ENCODE measurements at regions not wholly inside any gene's neighbourhood (a gene's known extent, or its start where the extent isn't known, plus 50 kb on each side); places are given as distances from the start of the nearest gene placed in this dataset.
"Not testable (repeated sequence)": the region's sequence is repeated elsewhere in the genome, so short reads cannot be mapped to it uniquely, and the experiment has no call there.

DNA sequence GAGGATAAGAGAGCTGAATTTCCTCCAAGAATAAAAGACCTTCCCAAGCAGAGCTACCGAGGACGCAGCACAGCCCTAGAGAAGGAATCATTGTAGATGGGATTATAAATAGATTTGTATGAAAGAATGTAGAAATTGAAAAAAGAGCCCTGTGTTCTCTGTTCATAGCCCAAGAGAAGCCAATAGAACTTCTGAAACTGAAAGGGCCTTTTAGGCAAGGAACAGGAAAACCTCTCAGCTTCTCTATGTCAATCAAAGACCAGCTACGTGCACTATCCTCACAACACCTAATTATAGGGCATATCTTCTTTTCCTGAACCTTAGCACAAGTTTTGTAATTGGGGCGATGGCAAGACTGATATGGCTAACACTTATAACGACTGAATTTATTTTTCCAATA is 192.4 kb upstream of the RNPC3 start:
- POLR2A ChIA-PET, result no interaction called here
- CTCF ChIA-PET, result no interaction called here
- DNase-seq, result no peak
- peaks cover 3% of the 10 kb centered on the region for H3K9me3 Mint-ChIP-seq
- H3K4me3 Mint-ChIP-seq, result no peak overlapping the region
- no peaks in the 10 kb centered on the region for H3K36me3 Mint-ChIP-seq (ENCODE audit: low read depth)
- no peak overlapping the region for H3K27ac Mint-ChIP-seq
- no peaks in the 10 kb centered on the region for H3K4me1 Mint-ChIP-seq
- no peaks in the 10 kb centered on the region for H3K27me3 Mint-ChIP-seq

DNA sequence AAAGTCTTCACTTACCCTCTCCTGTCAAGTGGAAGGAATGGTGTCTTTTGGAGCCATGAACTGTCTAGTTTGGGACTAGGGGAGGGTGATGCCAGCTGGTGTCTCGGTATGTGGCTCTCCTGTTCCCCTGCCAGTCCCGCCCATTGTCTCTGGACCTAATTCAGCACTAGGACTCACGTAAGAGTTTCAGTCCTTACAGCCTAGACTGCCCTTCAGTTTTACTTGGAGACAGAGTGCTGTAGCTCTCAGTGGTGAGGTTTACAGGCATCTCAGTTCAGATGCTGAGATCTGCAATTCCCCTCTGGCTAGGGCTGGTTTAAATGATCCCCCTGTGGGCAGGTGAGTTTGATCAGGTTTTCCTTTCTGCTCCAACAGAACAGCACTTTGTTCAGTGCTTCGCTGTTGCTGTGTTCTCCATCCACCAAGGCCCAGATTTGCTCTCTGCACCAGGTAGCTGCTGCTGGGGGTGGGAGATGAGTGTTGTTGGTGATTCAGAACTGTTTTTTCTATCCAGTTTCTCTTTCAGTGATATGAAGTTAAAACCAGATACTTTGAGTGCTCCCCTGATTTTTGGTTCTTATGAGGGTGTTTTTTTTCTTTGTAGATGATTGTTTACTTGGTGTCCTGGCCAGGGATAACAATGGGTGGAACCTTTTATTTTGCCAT is 198.3 kb upstream of the RNPC3 start:
- Mint-ChIP-seq H3K9me3 (peaks cover 8% of the 10 kb centered on the region), H3K27me3 (no peaks in the 10 kb centered on the region), H3K4me3 (no peak overlapping the region), H3K27ac (no peak overlapping the region), H3K4me1 (no peaks in the 10 kb centered on the region), H3K36me3 (ENCODE audit: low read depth) (no peaks in the 10 kb centered on the region)
- no peak for DNase-seq
- ChIA-PET CTCF (no interaction called here), POLR2A (no interaction called here)

DNA sequence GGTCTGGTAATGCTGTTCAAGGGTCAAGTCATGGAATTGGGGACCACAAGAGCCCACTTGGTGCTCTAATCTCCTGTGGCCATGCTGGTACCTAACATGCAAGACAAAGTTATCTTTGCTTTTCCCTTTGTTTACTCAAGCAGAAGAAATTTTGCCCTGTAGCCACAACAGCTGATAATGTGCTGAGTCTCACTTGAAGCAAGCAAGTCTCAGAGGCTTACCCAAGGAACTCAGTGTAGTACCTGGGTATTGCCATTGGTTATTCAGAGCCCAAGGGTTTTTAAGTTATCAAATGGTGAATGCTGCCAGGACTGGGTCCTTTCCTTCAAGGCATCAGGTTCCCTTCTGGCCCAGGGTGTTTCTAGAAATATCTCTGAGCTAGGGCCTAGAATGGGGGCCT is 198.9 kb upstream of the RNPC3 start:
- CTCF ChIA-PET, result no interaction called here
- POLR2A ChIA-PET, result no interaction called here
- Mint-ChIP-seq H3K27ac (no peak overlapping the region), H3K4me3 (no peak overlapping the region), H3K9me3 (peaks cover 8% of the 10 kb centered on the region), H3K27me3 (no peaks in the 10 kb centered on the region), H3K4me1 (no peaks in the 10 kb centered on the region), H3K36me3 (ENCODE audit: low read depth) (no peaks in the 10 kb centered on the region)
- no peak for DNase-seq

DNA sequence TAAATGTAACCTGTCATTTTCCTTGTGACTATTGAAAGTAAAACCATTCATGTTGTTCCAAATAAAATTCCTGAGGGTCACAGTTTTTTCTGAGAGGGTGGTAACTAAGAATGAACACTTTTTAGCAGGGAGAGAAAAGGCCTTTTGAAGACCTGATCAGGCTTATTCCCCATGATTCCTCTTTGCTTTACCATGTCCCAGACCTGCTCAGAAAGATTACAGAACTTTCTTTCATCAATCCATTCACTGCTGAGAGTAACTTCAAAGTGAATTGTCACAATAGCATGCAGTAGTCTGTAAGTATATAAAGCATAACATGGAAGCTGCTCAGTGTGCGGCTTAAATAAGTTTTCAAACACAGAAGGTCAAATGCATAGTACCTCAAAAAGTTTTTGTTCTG is 201.5 kb upstream of the COL11A1 start:
- Mint-ChIP-seq H3K27ac (no peak overlapping the region), H3K27me3 (no peaks in the 10 kb centered on the region), H3K9me3 (no peaks in the 10 kb centered on the region), H3K4me3 (no peak overlapping the region), H3K36me3 (ENCODE audit: low read depth) (no peaks in the 10 kb centered on the region), H3K4me1 (no peaks in the 10 kb centered on the region)
- no peak for DNase-seq
- POLR2A ChIA-PET, result no interaction called here
- CTCF ChIA-PET, result no interaction called here

DNA sequence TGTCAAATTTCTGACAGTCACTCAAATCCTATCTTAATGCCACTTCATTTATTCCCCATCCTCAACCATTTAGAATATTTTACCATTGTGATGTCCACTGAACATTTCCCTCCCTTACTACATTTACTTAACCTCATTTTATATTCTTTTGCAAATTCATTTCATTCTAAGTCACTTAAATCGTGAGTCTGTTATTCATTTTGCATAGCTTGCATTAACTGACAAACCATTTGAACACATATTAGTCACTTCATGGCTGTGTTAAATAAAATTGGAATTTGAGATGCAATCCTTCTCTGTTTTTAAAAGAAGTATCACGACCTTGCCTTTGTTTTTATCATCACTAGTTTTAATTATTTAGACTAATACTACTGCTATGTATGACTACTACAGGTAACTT is 199.4 kb upstream of the COL11A1 start:
- POLR2A ChIA-PET, result no interaction called here
- no peaks in the 10 kb centered on the region for H3K36me3 Mint-ChIP-seq (ENCODE audit: low read depth)
- no peaks in the 10 kb centered on the region for H3K27me3 Mint-ChIP-seq
- H3K4me1 Mint-ChIP-seq, result no peaks in the 10 kb centered on the region
- no peaks in the 10 kb centered on the region for H3K9me3 Mint-ChIP-seq
- no peak overlapping the region for H3K27ac Mint-ChIP-seq
- DNase-seq, result no peak
- no peak overlapping the region for H3K4me3 Mint-ChIP-seq
- CTCF ChIA-PET, result no interaction called here

DNA sequence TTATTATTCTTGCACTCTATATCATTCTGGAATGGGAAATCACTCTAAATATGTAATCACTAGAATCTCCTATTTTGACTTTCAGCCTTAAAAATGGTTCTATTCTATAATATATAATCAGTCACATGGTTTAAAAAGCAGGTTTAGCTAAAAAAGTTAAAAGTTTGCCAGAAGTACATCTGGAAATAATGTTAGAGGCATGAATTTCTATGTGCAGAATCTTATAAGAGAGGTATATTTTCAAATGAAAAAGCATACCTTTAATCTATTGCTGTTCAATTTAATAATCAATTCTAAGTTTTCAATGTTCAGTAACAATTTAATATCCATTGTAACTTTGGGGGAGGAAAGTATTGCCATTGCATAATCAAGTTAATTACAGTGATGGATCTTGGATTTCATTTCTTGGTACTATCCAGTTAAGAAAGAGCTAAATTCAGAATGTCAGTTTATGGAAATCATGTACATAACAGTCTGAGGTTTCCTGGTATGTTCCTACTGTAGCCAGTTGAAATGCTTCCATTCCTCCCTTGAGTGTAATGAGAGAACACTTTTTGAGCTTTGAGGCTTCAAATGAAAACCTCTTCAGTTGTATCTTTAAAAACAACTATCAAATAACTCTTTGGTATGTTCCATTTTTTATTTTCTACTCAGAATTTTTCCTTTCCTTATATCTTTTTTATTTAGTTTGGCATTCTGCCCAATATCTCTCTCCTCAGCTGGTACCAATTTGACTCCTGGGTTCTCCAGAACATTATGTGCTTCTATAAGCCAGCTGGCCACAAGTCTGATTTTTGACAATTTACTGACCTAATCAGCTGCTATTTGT is 175.7 kb upstream of the COL11A1 start:
- H3K36me3 Mint-ChIP-seq (ENCODE audit: low read depth), result no peaks in the 10 kb centered on the region
- no peak overlapping the region for H3K27ac Mint-ChIP-seq
- no peak overlapping the region for H3K4me3 Mint-ChIP-seq
- H3K4me1 Mint-ChIP-seq, result no peaks in the 10 kb centered on the region
- no peak for DNase-seq
- H3K9me3 Mint-ChIP-seq, result no peaks in the 10 kb centered on the region
- CTCF ChIA-PET, result no interaction called here
- H3K27me3 Mint-ChIP-seq, result no peaks in the 10 kb centered on the region
- POLR2A ChIA-PET, result no interaction called here

DNA sequence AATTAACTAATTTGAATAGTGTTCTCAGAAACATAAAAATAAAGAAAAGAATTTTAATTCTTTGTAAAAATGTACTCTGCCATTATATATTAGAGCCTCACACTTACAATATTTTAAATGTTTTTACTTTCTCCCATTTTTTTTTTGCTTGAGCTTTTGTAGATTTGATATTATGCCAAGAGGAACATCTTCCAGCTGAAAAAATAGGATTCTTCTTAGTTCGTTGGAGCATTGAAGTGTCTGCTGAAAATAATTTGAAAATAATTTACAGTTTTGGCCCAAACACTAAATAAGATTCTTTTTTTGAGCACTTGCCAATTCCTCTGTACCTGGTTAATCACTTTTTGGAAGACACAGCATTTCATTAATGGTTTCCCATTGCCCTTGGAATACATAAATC is 175.0 kb upstream of the COL11A1 start:
- ChIA-PET CTCF (no interaction called here), POLR2A (no interaction called here)

DNA sequence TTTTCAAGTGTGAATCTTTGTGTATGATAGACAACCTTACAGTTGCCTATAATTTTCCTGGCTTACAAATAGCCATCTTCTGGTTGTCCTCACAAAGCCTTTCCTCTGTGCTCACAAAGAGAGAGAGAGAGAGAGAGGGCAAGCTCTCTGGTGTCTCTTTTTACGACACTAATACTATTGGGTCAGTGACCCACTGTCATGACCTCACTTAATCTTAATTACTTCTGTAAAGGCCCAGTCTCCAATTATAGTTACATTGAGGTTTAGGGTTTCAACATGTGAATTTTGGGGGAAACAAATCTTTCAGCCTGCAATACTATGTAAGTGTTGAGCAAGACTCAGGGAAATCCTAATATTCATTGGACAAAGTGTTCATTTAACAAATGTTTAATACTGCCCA is 167.4 kb upstream of the COL11A1 start:
- POLR2A ChIA-PET, result no interaction called here
- DNase-seq, result no peak

More for the DNA sequence above, 175.0 kb upstream of the COL11A1 start:
- Mint-ChIP-seq H3K4me3 (no peak overlapping the region), H3K27me3 (no peaks in the 10 kb centered on the region), H3K4me1 (no peaks in the 10 kb centered on the region), H3K36me3 (ENCODE audit: low read depth) (no peaks in the 10 kb centered on the region), H3K27ac (no peak overlapping the region), H3K9me3 (no peaks in the 10 kb centered on the region)
- DNase-seq, result no peak

DNA sequence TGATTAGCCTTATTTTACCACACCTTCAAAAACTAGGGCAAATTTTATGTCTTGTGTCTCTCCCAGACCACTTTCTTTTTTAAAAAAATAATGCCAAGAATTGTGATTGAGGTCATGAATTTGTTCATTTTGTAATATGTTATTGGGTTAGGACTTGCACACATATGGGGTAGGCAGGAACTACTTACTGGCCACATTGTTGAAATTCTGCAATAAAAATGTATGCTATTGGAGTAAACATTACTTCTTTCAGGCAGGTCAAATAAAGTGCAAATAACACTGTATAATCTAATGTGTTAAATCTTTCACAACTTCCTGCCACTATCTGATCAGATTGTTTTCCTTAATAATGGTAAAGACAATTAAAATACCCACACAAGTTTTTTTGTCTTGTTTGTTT is 166.6 kb upstream of the COL11A1 start:
- H3K27me3 Mint-ChIP-seq, result no peaks in the 10 kb centered on the region
- no peak for DNase-seq
- ChIA-PET POLR2A (no interaction called here), CTCF (no interaction called here)
- peaks cover 6% of the 10 kb centered on the region for H3K9me3 Mint-ChIP-seq
- H3K36me3 Mint-ChIP-seq (ENCODE audit: low read depth), result no peaks in the 10 kb centered on the region
- H3K27ac Mint-ChIP-seq, result no peak overlapping the region
- no peak overlapping the region for H3K4me3 Mint-ChIP-seq
- H3K4me1 Mint-ChIP-seq, result no peaks in the 10 kb centered on the region

More for the DNA sequence above, 167.4 kb upstream of the COL11A1 start:
- H3K4me3 Mint-ChIP-seq, result no peak overlapping the region
- no peaks in the 10 kb centered on the region for H3K36me3 Mint-ChIP-seq (ENCODE audit: low read depth)
- H3K9me3 Mint-ChIP-seq, result peaks cover 2% of the 10 kb centered on the region
- no peak overlapping the region for H3K27ac Mint-ChIP-seq
- no peaks in the 10 kb centered on the region for H3K27me3 Mint-ChIP-seq
- CTCF ChIA-PET, result no interaction called here
- H3K4me1 Mint-ChIP-seq, result no peaks in the 10 kb centered on the region

DNA sequence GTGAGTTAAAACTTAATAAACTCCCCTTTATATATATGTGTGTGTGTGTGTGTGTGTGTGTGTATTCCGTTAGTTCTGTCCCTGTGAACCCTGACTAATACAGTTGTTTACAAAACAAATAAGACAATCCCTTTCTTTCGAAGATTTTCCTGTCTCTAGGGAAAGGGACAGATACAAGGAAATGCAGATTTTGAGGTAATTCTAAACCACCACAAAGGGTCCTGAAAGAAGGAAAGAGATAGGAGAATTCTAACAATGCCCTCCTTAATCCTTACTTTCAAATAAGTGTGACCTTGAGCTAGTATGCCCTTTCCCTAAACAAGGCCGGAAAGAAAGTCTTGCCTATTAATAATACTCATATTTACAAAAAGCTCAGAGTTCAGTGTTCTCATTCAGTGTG is 164.8 kb upstream of the COL11A1 start:
- POLR2A ChIA-PET, result no interaction called here
- Mint-ChIP-seq H3K27me3 (no peaks in the 10 kb centered on the region), H3K27ac (no peak overlapping the region), H3K4me1 (no peaks in the 10 kb centered on the region), H3K4me3 (no peak overlapping the region), H3K36me3 (ENCODE audit: low read depth) (no peaks in the 10 kb centered on the region), H3K9me3 (peaks cover 6% of the 10 kb centered on the region)
- no peak for DNase-seq
- CTCF ChIA-PET, result no interaction called here

DNA sequence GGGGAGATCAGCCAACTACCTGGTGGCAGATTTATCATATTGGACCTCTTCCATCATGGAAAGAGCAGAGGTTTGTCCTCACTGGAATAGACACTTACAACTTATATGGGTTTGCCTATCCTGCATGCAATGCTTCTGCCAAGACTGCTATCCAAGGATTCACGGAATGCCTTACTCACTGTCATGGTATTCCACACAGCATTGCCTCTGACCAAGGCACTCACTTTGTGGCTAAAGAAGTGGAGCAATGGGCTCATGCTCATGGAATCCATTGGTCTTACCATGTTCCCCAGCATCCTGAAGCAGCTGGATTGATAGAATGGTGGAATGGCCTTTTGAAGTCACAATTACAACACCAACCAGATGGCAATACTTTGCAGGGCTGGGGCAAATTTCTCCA is 163.1 kb upstream of the COL11A1 start:
- H3K27ac Mint-ChIP-seq; CTCF ChIA-PET; H3K36me3 Mint-ChIP-seq (ENCODE audit: low read depth); H3K9me3 Mint-ChIP-seq; H3K27me3 Mint-ChIP-seq; H3K4me3 Mint-ChIP-seq; POLR2A ChIA-PET; DNase-seq; H3K4me1 Mint-ChIP-seq: not testable (repeated sequence)

DNA sequence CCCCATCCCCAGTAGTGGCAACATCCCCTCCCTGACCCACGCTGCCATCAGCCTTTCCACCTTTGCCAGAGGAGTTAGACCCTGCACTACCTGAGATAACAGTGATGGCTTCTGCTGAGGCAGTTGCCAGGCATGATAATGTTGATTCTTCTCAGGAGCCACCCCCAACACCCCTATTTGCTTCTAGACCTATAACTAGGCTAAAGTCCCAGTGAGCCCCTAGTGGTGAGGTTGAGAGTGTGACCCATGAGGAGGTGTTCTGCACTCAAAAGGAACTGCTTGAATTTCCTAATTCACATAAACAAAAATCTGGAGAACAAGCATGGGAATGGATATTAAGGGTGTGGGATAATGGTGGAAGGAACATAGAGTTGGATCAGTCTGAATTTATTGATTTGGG is 159.6 kb upstream of the COL11A1 start:
- no peak for DNase-seq
- ChIA-PET CTCF (no interaction called here), POLR2A (no interaction called here)
- H3K27me3 Mint-ChIP-seq, result no peaks in the 10 kb centered on the region
- no peak overlapping the region for H3K4me3 Mint-ChIP-seq
- no peaks in the 10 kb centered on the region for H3K4me1 Mint-ChIP-seq
- H3K27ac Mint-ChIP-seq, result no peak overlapping the region
- H3K9me3 Mint-ChIP-seq, result peaks cover 6% of the 10 kb centered on the region
- no peaks in the 10 kb centered on the region for H3K36me3 Mint-ChIP-seq (ENCODE audit: low read depth)

DNA sequence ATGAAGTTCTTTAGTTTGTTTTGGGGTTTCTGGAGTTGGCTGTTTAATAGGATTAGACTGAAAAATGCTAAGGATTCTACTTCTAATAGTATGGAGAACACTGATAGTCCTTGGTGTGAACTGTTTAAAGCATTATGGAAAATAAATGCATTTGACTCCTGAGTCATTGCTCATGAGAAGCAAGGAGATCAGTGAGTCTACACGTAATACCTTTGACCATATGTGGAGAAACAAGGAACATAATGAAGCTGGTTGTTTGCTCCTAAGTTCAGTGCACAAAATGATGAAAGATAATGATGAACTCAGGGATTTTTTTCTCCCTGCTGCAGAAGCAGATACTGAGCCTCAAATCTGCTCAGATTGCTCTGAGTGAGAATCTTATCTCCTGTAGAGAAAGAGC is 158.9 kb upstream of the COL11A1 start:
- POLR2A ChIA-PET, result no interaction called here
- H3K27ac Mint-ChIP-seq, result no peak overlapping the region

DNA sequence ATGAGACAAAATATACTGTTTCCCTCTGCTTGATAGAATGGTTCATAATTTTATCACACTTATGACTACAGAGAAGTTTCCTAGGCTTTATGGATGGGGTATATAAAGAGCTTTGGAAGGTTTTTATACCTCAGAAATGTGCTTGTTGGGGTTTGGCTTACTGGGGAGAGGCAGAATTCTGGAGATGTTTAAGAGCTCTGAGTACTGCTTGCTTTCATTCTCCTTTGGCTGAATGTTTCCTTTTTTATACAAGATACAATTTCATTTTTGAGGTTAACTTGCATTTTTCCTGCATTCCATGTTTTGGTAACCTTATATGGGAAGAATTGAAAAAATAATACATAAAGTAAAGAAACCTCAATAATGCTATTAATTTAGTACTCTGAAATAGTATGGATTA is 157.7 kb upstream of the COL11A1 start:
- Mint-ChIP-seq H3K4me1 (no peaks in the 10 kb centered on the region), H3K4me3 (no peak overlapping the region), H3K27me3 (no peaks in the 10 kb centered on the region), H3K27ac (no peak overlapping the region), H3K36me3 (ENCODE audit: low read depth) (no peaks in the 10 kb centered on the region), H3K9me3 (peaks cover 6% of the 10 kb centered on the region)
- CTCF ChIA-PET, result interaction anchor here (0.5 kb wide), 1 partner anchor 76 kb away, joined by 3 read pairs; no protein-coding TSS in a partner anchor
- POLR2A ChIA-PET, result no interaction called here
- no peak for DNase-seq

More for the DNA sequence above, 158.9 kb upstream of the COL11A1 start:
- Mint-ChIP-seq H3K9me3 (peaks cover 6% of the 10 kb centered on the region), H3K27me3 (no peaks in the 10 kb centered on the region), H3K4me3 (no peak overlapping the region), H3K36me3 (ENCODE audit: low read depth) (no peaks in the 10 kb centered on the region), H3K4me1 (no peaks in the 10 kb centered on the region)
- DNase-seq, result no peak
- CTCF ChIA-PET, result no interaction called here

Data from activated CD4-positive, alpha-beta memory T cell treated with anti-CD3 and anti-CD28 coated beads, Interleukin-2, amount 10 ng/mL, durations not matched to agents 7 days and 5 days (primary cell).